Left renal pelvis (tissue), 4 donors: ENCODE measurements at regions not wholly inside any gene's neighbourhood (a gene's known extent, or its start where the extent isn't known, plus 50 kb on each side); places are given as distances from the start of the nearest gene placed in this dataset.
A peak's percentile ranks its signal among the peaks of the same experiment; 100 is the strongest.
"Not testable (repeated sequence)": the region's sequence is repeated elsewhere in the genome, so short reads cannot be mapped to it uniquely, and the experiment has no call there.

ENCODE experiments used
- DNase-seq, 4 donors: peaks; one replicate each; pipeline ENCODE4 v3.0.0-alpha.2; 2013; ENCODE audit warnings: low read depth in 4 of 4, low spot score in 3 of 4

- DNase-seq, result no peak
Measured at GRCh38 chr4:181853881-181854511, 389.2 kb upstream of the TENM3 start.

GRCh38 chr4:181855307-181855706, 387.9 kb upstream of the TENM3 start:
- DNase-seq, result no peak

- DNase-seq, result not testable (repeated sequence)
Measured at GRCh38 chr4:181857471-181857870, 385.7 kb upstream of the TENM3 start.

GRCh38 chr4:181858741-181859140, 384.5 kb upstream of the TENM3 start:
- no peak for DNase-seq

GRCh38 chr4:181859439-181859838, 383.8 kb upstream of the TENM3 start:
- DNase-seq, result no peak

- DNase-seq, result peak in 1 of 4 donors; percentile 1
Measured at GRCh38 chr4:181860157-181860556, 383.0 kb upstream of the TENM3 start.

GRCh38 chr4:181860668-181861067, 382.5 kb upstream of the TENM3 start:
- DNase-seq, result no peak

- DNase-seq, result no peak
Measured at GRCh38 chr4:181863856-181864255, 379.3 kb upstream of the TENM3 start.

GRCh38 chr4:181870326-181870725, 372.9 kb upstream of the TENM3 start:
- no peak for DNase-seq

GRCh38 chr4:181874602-181875001, 368.6 kb upstream of the TENM3 start:
- no peak for DNase-seq

GRCh38 chr4:181877329-181877848, 365.8 kb upstream of the TENM3 start:
- no peak for DNase-seq

- DNase-seq, result no peak
Measured at GRCh38 chr4:181890031-181890430, 353.2 kb upstream of the TENM3 start.

- no peak for DNase-seq
Measured at GRCh38 chr4:181890911-181891310, 352.3 kb upstream of the TENM3 start.

- DNase-seq, result no peak
Measured at GRCh38 chr4:181896614-181897013, 346.6 kb upstream of the TENM3 start.

- DNase-seq, result no peak
Measured at GRCh38 chr4:181897935-181898334, 345.3 kb upstream of the TENM3 start.

GRCh38 chr4:181902404-181902803, 340.8 kb upstream of the TENM3 start:
- DNase-seq, result not testable (repeated sequence)

GRCh38 chr4:181905708-181906107, 337.5 kb upstream of the TENM3 start:
- DNase-seq, result no peak

GRCh38 chr4:181908168-181908567, 335.0 kb upstream of the TENM3 start:
- DNase-seq, result no peak

- DNase-seq, result no peak
Measured at GRCh38 chr4:181909368-181909767, 333.8 kb upstream of the TENM3 start.

- DNase-seq, result no peak
Measured at GRCh38 chr4:181911420-181911819, 331.8 kb upstream of the TENM3 start.

- no peak for DNase-seq
Measured at GRCh38 chr4:181933471-181933870, 309.7 kb upstream of the TENM3 start.

GRCh38 chr4:181938631-181939030, 304.6 kb upstream of the TENM3 start:
- DNase-seq, result no peak
